ENCODE measurements at regions not wholly inside any gene's neighbourhood (a gene's known extent, or its start where the extent isn't known, plus 50 kb on each side); places are given as distances from the start of the nearest gene placed in this dataset.

DNA sequence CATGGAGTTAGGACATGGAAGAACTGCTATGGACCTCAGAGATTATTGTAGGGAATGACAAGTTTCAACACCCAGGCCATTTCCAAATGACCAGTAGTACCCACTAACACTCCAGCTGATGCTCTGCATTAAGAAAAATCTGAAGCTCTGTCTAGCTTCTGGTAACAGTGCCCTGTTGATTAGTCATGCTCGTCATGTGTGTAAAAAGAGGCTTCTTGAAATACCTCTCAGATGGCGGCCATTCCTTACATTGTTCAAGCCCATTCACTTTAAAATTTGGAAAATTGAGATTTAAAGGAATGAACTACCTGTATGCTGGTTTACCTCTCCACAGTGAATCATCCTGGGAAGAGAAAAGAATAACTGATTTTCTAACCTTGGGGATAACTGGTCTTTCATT is 527.9 kb upstream of the ARGLU1 start:
- FAIRE-seq, result no peak
- DNase-seq (ENCODE audit: insufficient read length, low spot score), result no peak

DNA sequence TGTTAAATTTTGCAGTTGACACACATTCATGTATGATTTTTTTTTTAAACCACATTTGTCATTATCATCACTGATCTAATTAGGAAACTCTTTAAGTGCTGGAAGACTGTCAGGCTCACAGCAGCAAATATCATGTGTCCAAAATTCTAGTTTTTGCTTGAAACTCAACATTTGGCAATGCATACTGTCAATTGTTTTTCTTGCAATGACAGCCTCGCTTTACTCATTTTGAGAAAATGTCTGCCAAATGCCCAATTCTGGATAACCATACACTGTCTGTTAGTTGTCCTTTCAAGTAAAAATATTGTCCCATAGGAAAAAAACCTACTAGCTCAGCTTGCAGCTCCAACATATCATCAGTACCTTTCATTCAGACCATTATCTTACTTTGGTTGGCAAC is 523.9 kb upstream of the ARGLU1 start:
- DNase-seq (ENCODE audit: insufficient read length, low spot score), result no peak
- no peak for FAIRE-seq

DNA sequence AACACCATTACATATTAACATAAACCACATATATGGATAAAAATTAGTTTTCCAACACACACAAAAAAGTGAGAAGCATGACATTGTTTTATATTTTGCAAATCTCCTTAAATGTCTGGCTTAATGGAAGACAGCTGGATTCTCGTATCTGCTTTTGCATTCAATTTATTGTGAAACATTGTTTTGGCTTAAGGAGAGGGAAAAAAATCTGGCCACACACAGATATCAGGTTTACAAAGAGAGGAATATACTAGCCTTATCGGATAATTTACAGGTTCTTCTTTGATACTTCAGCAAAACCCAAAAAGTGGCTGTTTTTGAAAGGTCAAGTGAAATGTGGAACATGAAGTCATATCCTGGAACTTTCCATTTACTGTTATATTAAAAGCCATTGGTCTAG is 523.5 kb upstream of the ARGLU1 start:
- no peak for FAIRE-seq

GRCh38 chr13:107088061-107088460 is 520.1 kb upstream of the ARGLU1 start:
- DNase-seq (ENCODE audit: insufficient read length, low spot score) (no peak), FAIRE-seq (no peak)

More for the DNA sequence above, 523.5 kb upstream of the ARGLU1 start:
- no peak for DNase-seq (ENCODE audit: insufficient read length, low spot score)

DNA sequence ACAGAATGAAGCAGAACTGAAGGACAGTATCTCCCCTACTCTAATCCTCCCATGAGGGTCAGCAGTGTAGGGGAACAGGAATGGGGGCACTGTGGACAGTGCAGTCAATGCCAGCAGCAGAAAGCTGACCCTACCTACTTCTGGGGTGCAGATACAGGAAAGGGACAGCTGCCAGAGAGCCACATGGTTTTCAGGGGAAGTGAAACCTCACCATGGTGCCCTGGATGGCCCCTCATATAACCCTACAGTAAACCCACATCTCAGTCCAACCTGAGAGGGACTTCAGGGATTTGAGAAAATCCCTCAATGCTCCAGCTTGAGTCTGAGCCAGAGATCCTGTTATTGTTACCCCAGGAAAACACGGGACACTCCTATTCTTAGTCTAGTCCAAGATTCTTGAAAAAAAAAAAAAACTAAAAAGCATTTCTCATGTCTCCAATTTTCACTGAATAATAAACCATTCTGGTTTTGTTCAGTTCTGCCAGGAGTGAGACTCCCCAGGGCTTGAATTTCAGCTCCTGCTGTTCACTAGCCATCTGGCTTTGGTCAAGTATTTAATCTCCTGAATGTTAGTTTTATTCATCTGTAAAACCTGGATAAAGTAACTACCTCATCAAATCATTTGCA is 511.6 kb upstream of the ARGLU1 start:
- DNase-seq (ENCODE audit: insufficient read length, low spot score), result no peak
- no peak for FAIRE-seq

GRCh38 chr13:107078229-107078765 is 510.4 kb upstream of the ARGLU1 start:
- no peak for FAIRE-seq

GRCh38 chr13:107076801-107077200 is 508.9 kb upstream of the ARGLU1 start:
- DNase-seq (ENCODE audit: insufficient read length, low spot score) (no peak), FAIRE-seq (no peak)

More at GRCh38 chr13:107078229-107078765, 510.4 kb upstream of the ARGLU1 start:
- DNase-seq (ENCODE audit: insufficient read length, low spot score), result no peak

DNA sequence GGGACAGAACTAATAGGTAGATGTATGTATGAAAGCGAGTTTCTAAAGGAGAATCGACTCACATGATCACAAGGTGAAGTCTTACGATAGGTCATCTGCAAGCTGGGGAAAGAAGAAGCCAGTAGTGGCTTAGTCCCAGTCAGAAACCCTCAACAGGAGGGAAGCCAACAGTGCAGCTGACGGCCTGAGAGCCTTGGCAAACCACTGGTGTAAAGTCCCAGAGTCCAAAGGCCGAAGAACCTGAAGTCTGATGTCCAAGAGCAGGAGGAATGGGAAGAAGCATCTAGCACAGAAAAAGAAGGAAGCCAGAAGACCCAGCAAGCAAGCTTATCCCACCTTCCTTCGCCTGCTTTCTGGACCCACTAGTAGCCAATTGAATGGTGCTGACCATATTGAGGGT is 507.6 kb upstream of the ARGLU1 start:
- FAIRE-seq (no peak), DNase-seq (ENCODE audit: insufficient read length, low spot score) (no peak)

GRCh38 chr13:107070792-107071191 is 502.9 kb upstream of the ARGLU1 start:
- DNase-seq (ENCODE audit: insufficient read length, low spot score), result no peak
- no peak for FAIRE-seq

DNA sequence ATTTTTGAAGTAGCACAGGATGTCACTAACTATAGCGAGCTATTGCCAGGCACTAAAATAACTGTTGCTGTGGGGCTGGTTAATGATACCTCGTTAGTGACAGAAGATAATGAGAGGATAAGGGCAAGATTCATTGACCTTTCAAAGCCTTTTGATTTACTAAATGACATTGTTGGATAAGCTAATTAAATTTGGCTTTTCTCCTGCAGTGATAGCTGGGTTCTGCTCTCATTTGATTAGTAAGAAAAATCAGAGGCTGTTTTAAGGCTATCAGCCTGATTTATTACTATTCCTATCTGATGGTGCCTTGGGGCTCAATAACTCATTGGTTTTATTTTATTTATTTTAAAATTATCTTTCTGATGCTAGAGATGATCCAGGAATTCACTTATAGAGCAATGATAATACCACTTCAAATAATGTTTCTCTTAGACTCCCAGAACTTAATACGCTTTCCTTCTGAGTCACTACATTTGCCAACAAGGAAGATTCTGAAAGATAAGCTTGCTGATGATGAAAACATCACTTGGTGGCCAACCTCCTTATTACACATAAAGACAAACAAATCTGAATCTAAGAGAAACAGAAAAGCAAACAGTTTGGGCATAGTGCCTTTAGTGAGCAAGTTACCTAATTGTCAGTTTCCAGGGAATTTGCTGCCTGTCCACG is 501.3 kb upstream of the ARGLU1 start:
- DNase-seq (ENCODE audit: insufficient read length, low spot score), result no peak
- no peak for FAIRE-seq

GRCh38 chr13:107067381-107067780 is 499.4 kb upstream of the ARGLU1 start:
- DNase-seq (ENCODE audit: insufficient read length, low spot score), result no peak
- no peak for FAIRE-seq

DNA sequence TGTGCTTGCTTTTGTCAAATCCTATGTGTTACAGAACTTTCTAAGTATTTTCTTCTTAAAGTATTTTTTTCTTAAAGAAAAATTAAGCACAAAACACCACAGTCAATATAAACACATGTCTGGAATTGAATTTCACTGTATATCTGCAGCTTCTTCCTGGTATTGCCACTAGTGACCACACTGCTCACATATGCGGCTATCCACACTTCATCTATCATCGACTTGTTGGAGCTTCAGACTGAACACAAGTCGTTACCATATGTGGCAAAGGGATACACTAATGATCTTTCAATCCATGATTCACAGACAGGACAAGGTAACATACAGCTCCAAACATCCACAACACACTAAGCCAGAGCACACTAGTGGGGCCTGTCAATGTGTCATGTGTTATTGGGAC is 498.4 kb upstream of the ARGLU1 start:
- DNase-seq (ENCODE audit: insufficient read length, low spot score) (no peak), FAIRE-seq (no peak)

GRCh38 chr13:107065036-107065435 is 497.1 kb upstream of the ARGLU1 start:
- FAIRE-seq (no peak), DNase-seq (ENCODE audit: insufficient read length, low spot score) (no peak)

- DNase-seq (ENCODE audit: insufficient read length, low spot score) (no peak), FAIRE-seq (no peak)
Observed at GRCh38 chr13:107057028-107057631, 489.2 kb upstream of the ARGLU1 start.

GRCh38 chr13:107043021-107043956 is 475.4 kb upstream of the ARGLU1 start:
- no peak for DNase-seq (ENCODE audit: insufficient read length, low spot score)
- FAIRE-seq, result no peak

- DNase-seq (ENCODE audit: insufficient read length, low spot score), result no peak
- no peak for FAIRE-seq
Observed at GRCh38 chr13:107035778-107036177, 467.8 kb upstream of the ARGLU1 start.

DNA sequence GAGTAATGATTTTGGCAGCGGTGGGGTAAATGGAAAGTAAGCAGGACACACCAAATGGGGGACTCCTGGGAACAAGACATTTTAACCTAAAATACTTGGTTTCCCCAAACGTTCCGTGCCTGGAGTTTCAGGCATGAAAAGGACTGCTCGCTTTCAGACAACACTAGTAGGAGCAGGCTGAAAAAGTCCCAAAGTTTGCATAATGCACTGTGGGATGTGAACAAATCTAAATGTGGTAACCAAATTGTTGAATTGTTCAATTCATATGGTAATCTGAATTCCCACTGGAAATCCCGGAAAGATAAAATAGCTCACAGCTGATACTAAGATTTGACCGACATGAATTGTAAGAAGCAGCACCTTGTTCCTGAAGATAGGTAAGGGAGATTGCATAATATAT is 467.2 kb upstream of the ARGLU1 start:
- DNase-seq (ENCODE audit: insufficient read length, low spot score) (no peak), FAIRE-seq (no peak)

GRCh38 chr13:107034236-107034872 is 466.4 kb upstream of the ARGLU1 start:
- FAIRE-seq, result no peak
- DNase-seq (ENCODE audit: insufficient read length, low spot score), result no peak

DNA sequence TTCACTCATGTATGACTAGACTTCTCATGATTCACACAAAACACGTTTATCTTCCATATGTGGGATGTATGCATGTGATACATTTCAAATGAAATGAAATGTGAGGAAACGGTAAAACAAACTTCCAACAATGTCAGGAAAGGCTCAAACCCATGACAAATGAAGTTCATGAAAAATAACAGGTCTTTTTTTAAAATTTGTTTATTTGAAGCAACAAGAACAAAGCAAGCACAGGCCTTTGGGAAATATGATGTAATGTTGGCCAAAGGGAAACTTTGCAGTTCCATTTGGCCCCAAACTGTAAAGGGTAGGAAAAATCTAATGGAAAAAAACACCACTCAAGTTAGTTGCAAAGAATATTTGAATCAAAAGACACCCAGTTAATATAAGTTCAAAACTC is 463.8 kb upstream of the ARGLU1 start:
- FAIRE-seq (no peak), DNase-seq (ENCODE audit: insufficient read length, low spot score) (no peak)

GRCh38 chr13:107028751-107029150 is 460.8 kb upstream of the ARGLU1 start:
- FAIRE-seq (no peak), DNase-seq (ENCODE audit: insufficient read length, low spot score) (no peak)
